ENCODE measurements at regions not wholly inside any gene's neighbourhood (a gene's known extent, or its start where the extent isn't known, plus 50 kb on each side); places are given as distances from the start of the nearest gene placed in this dataset.
A peak's percentile ranks its signal among the peaks of the same experiment; 100 is the strongest.
"Not testable (repeated sequence)": the region's sequence is repeated elsewhere in the genome, so short reads cannot be mapped to it uniquely, and the experiment has no call there.

DNA sequence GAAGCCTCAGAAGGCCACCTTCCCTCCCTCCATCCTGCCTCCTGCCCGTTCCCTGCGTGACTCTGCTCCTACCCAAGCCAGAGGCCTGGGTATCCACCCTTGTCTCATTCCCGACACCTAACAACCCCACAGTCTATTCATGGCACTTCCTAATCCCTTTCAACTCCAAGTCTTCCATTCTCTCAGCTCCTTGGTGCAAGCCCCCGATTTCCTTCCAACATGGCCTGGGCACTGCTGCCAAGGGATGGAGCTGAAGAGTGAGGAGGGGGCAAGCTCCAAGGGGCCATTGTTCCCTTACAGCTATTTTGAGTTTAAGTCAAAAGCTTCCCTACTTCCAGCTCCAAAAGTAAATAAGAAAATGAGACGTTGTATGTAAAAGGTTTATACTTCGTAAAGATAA lies 84.8 kb upstream of the ASB18 start:
- DNase-seq, result no peak

DNA sequence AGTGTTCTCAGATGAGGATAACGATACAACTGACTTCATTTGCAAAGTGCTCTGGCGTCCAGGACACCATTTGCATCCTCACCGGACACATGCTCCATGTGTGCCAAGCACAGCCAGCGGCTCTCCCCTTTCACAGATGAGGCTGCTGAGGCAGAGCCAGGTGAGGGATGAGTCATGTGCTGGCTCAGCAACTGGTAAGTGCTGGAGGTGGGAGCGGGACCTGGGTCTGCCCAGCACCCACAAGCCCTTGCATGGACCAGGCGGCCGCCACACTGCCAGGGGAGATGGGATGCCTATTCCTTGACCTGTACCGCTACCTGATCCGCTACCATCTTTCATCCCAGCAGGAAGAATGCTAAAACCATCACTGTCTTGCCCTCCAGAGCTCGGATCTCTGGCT lies 86.2 kb upstream of the ASB18 start:
- DNase-seq, result no peak

DNA sequence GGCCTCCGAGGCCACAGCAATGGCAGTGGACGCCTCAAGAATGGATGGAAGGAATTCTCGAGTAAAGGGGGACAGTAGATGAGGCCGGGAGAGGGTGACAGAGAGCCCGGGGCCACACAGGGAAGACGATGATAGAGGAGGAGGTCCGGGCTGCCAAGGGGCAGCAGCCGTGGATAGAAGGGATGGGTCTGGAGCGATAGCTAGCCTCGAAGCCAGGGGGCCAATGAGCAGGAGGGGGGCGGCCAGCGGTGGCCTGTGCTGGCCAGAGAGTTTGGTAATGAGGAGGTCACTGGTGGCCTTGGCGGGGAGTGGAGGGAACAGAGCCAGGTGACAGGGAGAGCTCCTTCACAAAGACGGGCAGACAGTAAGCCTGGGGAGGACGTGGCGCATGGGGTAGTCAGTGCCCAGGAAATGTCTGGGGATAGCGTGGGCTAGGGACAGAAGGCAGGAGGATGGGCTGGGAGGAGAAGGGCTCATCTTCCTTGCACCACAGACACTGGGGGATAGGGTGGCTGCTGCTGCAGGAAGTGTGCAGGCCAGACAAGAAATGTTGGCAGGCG lies 87.8 kb upstream of the ASB18 start:
- no peak for DNase-seq

DNA sequence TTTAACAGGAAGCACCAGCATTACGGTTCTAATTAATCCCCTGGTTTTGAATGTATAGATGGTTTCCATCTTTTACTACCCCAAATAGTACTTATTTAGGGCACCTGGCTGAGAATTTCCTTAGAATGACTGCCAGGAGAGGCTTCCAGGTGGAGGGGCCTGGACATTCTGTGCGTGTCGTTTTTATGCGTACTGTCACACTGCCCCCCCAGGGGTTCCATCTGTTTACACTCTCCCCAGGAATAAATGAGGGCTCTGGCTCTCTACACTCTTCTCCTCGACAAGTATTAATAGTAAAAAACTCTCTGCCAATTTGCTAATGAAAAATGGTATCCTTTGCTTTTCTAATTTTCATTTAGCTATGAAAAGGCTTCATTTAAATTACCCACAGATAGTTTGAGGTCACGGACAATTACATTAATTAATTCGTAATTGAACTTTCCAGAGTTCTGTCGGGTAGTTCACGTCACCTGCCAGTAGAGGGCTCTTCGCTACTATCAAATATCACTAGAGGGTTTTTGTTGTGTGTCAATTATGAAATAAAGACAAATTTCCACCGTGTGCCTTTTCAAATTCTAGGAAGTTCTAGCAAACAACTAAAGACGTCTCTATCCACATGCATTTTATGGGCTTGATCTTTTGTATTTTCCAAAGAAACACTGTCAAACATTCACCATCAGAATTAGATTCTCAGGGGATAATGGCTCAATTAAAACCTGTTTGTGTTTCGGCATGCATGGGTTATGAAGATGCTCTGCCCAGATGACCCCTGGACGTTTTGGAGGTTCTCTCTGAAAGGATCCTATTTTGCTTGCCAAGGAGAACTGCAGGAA lies 88.8 kb upstream of the ASB18 start:
- DNase-seq, result peak; percentile 36

DNA sequence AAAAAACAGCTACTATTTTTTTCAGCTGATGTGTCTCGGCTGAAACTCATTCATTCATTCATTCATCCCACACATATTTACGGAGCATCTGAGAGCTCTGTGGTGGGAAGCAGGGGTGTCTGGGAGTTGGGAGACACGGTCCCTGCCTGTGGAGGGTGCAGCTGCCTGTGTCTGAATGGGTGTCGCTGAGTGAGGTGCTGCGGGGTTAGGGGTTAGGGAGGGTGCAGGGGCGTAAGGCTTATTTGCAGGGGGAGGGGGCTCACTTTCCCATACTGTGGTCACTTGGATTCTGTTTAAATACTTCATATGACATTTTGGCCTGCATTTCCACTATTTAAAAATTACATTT lies 89.4 kb upstream of the ASB18 start:
- no peak for DNase-seq

DNA sequence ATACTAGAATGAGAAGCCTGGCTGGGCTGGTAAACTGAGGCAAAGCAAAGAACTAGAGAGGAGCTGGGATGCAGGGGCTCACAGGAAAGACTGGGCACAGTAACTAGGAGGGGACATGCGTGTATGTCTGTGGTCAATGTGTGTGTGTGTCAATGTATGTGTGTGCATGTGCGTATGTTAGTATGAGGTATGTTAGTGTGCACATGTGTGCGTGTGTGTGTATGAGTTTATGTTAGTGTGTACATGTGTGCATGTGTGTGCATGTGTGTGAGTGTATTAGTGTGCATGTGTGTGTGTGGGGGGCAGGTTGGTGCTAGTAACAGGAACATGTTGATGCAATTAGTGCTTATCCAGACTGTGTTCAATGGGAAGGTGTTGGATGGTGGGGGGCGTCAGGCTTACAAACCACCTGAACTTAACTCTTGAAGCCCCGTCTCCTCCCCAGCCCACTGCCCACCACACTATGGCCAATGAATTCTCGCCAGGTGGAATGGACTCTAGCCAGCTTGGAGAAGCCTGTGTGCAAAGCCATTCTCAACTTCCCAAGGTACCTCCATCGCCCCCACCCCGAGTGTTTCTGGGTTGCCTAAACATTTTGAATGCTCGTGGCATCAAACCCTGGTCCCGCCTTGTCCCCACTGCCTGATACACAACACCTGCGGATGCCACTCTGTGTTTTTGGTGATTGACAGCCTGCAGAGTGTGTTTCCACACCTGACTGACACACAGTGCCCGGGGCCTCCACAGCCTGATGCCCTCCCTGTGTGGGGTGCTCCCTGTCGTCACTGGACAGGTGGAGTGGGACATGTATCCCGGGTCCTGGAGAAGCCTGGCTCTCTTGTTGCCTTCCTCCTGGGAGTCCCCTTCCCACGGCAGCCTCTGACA lies 90.1 kb upstream of the ASB18 start:
- DNase-seq, result no peak

DNA sequence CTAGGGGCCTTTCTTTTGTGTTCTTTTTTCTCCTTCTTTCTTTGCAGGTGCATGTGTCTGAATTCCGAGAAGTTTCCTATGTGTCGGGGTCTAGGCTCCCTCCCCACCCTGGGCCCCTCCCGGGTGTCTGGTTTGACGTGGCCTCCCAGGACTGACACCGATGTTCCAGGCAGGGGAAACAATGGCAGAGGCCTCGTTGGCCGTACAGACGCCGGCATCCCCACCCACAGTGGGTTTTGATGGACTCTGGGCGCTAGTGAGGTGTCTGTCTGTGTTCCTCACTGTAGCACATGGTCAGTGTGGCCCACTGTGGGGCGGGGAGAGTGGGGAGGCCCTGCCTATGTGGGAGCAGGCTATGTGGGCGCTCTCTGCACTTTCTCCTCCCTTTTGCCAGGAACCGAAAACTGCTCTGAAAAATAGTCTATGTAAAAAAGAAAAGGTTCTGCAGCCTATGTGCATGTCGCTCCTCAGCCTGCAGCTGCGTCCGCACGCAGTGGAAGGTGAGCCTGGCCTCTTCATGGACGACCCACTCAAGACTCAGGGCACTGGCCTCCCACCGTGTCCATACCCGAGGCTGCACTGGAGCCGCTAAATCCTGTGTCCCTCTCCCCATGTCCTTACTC lies 90.9 kb upstream of the ASB18 start:
- no peak for DNase-seq

DNA sequence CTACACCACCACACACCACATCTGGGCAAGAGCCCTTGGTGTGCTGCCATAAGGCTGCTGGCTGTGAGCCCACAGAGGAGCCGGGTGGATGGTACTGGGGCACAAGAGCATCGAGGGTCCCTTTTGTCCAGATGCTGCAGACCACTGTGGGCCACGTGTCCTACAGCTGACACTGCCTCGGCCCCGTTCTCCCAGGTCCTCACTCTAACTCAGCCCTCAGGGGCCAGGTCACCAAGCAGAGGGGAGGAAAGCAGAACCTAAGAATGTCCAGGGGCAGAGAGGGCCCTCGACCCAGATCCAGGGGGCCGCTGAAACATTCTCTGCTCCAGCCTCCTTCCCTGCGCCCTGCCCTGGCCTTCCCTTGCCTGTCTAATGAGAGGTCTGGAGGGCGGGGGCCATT lies 91.7 kb upstream of the ASB18 start:
- no peak for DNase-seq

DNA sequence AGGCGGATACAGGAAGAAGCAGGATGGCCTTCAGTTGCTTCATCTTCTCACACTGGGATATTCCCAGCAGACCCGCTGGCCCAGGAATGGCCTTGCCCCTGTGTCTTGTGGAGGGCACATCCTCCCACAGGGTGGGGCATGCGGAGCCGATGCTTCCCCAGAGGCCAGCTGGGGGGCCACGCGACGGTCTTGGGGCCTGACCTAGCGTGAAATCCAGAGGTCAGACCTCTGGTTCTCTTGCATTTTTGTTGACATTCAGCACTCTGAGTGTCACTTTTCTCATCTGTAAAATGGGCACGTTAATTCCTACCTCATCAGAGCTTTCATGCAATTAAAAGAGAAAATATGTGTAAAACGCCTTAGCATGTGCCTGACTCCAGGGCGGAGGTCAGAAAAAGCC lies 92.1 kb upstream of the ASB18 start:
- not testable (repeated sequence) for DNase-seq

DNA sequence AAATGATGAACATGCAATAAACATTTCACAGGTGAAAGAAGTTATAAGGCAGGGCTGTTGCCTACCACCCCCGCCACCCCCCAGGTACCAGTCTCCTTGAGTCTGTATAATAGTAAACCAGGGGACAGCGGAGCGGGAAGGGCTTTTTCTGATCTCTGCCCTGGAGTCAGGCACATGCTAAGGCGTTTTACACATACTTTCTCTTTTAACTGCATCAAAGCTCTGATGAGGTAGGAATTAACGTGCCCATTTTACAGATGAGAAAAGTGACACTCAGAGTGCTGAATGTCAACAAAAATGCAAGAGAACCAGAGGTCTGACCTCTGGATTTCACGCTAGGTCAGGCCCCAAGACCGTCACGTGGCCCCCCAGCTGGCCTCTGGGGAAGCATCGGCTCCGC lies 94.3 kb upstream of the ASB18 start:
- DNase-seq, result not testable (repeated sequence)

DNA sequence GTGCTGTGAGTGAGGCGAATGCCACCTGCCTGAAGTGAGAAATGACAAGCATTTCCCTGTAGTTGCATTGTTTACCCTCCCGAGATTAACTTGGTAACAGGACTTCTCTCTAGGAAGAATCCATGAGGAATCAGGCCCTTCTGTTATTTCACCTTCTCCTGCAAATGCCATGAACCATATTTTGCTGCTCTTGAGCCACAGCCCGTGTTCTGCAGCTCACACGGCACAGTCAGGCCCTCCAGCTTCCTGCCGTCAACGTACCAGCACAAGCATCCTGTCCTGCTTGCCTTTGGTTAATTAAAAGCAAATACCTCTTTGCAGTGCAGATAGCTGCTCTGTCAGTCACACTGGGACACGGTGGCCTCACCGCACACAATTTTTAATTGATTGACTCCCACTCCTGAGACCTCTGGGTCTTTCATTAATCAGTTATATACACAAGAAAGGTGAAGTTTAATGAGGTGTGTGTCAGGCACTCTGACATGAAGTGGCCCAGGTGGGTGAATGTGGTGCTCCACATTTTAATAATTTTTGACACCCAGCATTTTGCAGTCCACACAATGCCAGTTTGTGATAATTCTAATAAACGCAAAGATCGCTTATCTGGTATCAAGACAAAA lies 95.3 kb upstream of the ASB18 start:
- no peak for DNase-seq

DNA sequence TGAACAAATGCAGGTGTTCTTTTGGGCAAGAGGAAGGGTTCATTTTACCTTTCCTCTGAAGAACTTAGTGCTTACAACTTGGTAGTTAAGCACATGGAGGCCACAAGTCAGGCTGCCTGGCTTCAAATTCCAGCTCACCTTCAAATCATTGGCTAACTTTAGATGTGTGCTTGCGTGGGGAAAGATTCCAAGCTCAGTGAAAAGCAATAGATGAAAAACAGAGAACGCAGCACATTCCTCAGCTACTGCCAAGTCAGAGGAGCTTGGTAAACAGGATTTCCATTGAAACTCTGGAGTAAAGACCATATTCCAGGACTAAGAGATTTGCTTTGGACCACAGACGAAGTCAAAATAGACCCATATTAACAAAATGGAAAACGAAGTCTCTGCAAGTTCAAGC lies 96.3 kb upstream of the ASB18 start:
- DNase-seq, result no peak

DNA sequence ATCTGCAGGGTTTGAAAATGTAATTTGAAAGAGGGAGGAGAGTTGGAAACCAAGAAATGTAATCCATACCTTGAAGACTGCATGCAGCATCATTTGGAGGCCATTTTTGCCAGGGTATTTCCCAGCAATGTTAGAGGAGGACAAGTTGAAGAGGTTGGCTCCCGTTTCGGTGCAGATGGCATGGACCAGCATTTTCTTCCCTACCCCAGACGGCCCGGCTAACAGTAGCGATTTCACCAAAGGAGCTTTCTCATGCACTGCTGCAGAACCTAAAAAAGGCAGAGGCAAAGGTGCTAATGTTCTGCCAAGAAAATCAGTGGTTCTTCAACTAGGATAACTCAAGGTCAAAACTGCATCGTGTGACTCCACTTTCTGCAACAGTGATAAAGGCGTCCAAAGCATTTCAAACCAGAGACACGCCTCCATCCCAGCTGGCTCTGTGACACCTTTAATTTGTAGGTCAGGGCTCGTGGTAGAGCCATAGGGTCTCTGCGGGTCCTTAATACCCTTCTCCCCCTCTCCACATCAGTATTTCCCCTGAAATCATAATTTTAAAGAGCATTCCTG lies 99.6 kb upstream of the ASB18 start:
- DNase-seq, result no peak

DNA sequence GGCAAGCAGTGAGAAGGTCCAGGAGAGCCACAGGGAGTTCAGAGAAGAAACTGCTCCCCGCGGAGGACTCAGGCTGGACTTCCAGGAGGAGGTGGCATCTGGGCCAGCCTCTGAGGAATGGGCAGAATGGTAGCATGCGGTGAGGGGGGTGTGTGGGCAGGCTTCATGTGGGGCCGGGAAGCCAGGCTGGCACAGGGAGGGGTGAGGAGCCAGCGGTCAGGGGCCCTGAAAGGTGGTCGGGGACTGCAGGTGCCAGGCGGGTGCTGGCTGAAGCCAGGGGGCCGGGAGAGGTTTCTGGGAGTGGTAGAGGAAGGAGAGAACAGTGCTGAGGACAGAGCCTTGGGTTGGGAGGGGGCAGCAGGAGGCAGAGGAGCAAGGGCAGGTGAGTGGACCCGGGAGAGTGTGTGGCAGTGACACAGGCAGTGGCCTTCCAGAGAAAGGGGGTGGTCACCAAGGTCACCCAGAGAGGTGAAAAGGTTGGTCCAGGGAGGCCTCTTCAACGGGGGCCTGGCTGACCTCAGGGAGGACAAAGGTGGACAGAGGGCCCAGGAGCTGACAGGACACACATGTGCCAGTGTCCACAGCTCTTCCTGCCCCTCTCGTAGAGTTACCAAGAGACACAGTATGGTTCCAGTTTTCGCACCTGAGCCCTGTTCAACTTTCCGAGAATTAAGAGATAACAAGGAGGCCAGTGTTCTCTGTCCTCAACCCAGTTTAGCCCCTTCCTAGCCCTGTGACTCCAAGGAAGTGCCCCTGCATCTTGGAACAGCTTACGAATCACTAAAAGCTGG lies 101.2 kb upstream of the ASB18 start:
- DNase-seq, result no peak

DNA sequence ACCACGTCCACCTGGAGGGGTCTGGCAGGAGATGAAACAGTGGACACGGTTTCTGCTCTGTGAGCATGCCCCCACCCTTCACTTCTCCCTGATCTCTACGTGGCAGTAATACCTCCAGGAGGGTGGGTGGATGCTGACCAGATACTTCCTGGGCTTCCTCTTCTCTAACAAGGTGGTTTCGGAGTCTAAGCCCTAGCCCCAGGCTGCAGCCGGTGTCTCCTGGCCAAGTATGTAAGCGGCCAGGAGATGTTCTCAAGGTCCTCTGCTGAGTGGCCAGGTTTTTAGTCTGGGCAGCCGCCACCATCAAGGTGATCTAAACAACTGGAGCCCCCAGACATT lies 101.8 kb upstream of the ASB18 start:
- DNase-seq, result no peak

DNA sequence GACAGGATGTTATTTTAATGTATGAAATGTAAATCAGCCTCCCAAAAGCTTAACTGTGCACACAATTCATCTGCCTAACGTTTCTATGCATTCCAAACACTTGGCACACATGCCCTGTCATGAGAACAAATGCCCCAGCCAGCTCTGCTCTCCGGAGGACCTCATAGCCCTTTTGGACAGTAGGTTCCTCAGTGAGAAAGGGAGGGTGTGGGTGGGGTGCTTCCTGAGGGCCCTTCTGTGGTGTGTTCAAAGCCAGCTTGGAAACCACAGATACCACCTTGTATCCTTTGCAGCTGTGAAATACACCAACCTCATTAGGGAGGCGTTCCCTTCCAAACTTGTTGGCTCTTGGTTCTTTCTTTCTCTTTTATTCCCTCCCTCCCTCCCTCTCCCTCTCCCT lies 102.2 kb upstream of the ASB18 start:
- peak; percentile 34 for DNase-seq

DNA sequence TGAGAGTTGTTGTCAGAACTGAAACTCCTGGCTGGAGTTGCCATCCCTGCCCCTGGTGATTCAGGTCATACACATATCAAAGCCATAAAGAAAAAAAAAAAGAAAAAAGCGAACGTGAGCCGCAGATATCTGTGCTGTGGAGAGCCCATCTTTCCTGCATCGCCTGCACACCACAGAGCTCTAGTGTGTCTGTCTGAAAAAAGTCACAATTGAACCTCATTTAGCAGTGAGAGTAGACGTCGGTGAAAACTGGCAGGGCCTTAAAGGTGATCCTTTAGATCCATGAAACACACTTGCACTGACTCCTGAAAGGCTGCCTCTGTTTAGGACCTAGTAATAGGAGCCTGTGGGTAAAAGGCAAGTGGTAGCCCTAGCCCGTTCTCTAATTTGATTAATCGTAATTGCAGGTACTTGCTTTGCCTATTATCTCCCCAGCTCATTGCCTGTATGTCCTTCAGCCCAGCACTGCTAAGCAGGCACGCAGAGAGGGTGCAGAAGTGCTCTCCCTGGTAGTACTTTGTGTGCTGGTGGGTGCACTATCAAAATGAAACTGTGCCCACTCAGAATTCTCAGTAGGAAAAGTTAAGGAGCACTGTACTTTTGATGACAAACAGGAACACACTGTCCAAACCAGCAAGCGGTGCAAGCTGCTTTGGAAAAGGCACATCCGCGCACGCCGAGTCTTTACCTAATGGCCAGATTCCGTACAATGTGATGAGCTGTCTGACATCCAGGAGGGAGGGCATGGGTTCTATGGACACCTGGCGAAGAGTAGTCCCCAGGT lies 103.5 kb upstream of the ASB18 start:
- no peak for DNase-seq

DNA sequence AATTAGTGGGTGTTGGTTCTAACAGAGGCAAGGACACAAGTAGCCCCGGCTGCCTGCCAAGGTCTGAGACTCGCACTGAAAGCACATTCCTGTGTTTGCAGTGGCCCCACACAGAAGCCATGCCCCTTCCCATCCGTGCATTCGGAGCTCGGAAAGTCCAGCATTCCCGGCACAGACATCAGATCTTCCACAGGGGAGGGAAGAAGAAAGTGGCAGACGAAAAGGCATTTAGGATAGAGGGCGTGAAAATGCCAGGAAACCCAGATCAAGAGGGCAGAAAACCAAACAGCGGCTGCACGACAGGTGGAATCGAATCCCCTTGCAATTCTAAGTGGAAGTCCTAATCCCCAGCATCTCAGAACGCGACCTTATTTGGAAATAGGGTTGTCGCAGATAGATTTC lies 105.5 kb upstream of the ASB18 start:
- DNase-seq, result no peak

DNA sequence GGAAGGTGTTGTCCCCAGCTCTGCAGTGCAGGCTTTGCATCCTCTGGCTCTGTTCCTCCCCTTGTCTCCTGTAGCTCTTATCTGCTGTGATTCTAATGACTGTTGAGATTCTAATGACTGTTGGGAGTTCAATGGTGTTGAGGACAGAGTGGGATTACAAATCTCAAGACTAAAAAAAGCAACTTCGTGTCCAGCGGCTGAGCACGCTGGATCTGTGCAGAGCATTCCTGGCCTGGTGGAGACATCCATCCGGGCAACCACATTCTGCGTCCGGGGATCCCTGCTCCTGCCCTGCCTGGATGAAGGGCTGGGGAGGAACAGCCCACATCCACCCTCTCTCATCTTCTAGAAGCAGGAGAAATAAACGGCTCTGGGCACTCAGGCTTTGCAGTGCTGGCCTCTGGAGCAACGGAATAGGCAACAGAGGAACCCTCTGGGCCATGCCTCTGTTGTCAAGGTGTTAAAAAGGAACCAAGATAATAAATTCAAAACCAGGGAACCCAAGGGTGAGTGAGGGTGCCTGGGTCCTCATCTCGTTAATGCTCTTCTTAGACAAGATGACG lies 106.7 kb upstream of the ASB18 start:
- DNase-seq, result no peak

DNA sequence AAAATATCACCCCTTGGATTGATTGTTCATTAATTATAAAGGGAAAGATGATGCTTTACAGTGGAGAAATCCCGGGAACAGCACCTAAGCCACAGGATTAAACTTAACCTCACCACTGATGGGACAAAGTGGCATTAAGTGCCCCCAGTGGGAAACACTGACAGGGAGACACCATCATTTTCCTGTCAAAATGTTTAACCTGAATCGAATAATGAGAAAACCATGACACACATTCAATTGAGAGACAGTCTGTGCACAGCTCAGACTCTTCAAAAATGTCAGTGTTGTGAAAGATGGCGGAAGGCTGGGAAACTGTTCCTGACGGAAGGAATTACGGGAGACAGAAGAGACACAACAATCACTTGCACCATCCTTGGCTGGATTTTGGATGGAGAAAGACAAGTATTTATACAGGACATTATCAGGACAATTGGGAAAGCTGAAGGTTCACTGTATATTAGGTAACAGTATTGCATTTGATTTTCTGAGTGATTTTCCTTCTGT lies 111.8 kb upstream of the ASB18 start:
- DNase-seq, result no peak
